ENCODE measurements at regions not wholly inside any gene's neighbourhood (a gene's known extent, or its start where the extent isn't known, plus 50 kb on each side); places are given as distances from the start of the nearest gene placed in this dataset.

GRCh38 chr11:24386546-24387397, 110.1 kb upstream of the LUZP2 start:
- TF ChIP-seq EZH2 (optimal IDR thresholded peaks at IDR 0.05; ENCODE audit: low read depth, low read length) (no peak), CTCF (IDR thresholded peaks at IDR 0.05; ENCODE audit: low read length) (peak; percentile 47), EZH2phosphoT487 (IDR thresholded peaks at IDR 0.05; ENCODE audit: low read length) (no peak)

All from MM.1S (cell line).